Caco-2 (cell line): ENCODE measurements at regions not wholly inside any gene's neighbourhood (a gene's known extent, or its start where the extent isn't known, plus 50 kb on each side); places are given as distances from the start of the nearest gene placed in this dataset.

Source experiments
- BruUV-seq: library from RNA; stranded (reverse); fragments of 400-500 nt; replicated peaks from 2 replicates; lab custom pipeline; 2021; lab: Mats Ljungman, UMichigan
- CTCF ChIA-PET: fragments of 300-600 bp; sonication (Branson Sonifier 250); formaldehyde crosslinking; loops from one replicate; lab custom pipeline; 2022; ENCODE audit warnings: antibody characterized with exemption; lab: Charles Lee
- POLR2A ChIA-PET: fragments of 300-600 bp; sonication (Branson Sonifier 250); formaldehyde crosslinking; loops from one replicate; lab custom pipeline; 2022; ENCODE audit warnings: antibody characterized with exemption; lab: Charles Lee
- DNase-seq, 2 experiments: peaks; one replicate each; pipeline versions ENCODE4 v3.0.0 to v3.0.0-alpha.2; 2020 to 2022
- H3K27me3 ChIP-seq: replicated peaks from 2 replicates; pipeline ENCODE4 v1.6.0; 2011; ENCODE audit warnings: low read length; ENCODE audit not compliant: control insufficient read depth, insufficient read depth
- H3K36me3 ChIP-seq: 2 replicates; pipeline ENCODE4 v1.5.1; 2011; ENCODE audit warnings: low read length; ENCODE audit not compliant: control insufficient read depth, insufficient read depth
- H3K4me1 ChIP-seq: fragments of 250-450 bp; sonication (Bioruptor Pico); 2 replicates; pipeline ENCODE4 v1.5.1; 2020; ENCODE audit warnings: mild to moderate bottlenecking
- H3K4me3 ChIP-seq: 2 replicates; pipeline ENCODE4 v1.5.1; 2011; ENCODE audit warnings: low read depth, mild to moderate bottlenecking, control low read depth, low read length
- H3K9me3 ChIP-seq: fragments of 250-450 bp; sonication (Bioruptor Pico); 2 replicates; pipeline ENCODE4 v1.5.1; 2020; ENCODE audit warnings: mild to moderate bottlenecking, moderate library complexity
- H3K27ac Mint-ChIP-seq: one replicate; pipeline ENCODE4 v1.8.0; 2022; ENCODE audit warnings: mixed read lengths; ENCODE audit not compliant: unreplicated experiment
- H3K27me3 Mint-ChIP-seq: one replicate; pipeline ENCODE4 v1.8.0; 2022; ENCODE audit warnings: mixed read lengths; ENCODE audit not compliant: insufficient read depth, unreplicated experiment
- H3K36me3 Mint-ChIP-seq: one replicate; pipeline ENCODE4 v1.8.0; 2022; ENCODE audit warnings: mild to moderate bottlenecking, mixed read lengths; ENCODE audit not compliant: insufficient read depth, unreplicated experiment
- H3K4me1 Mint-ChIP-seq: one replicate; pipeline ENCODE4 v1.8.0; 2022; ENCODE audit warnings: low read depth, mixed read lengths; ENCODE audit not compliant: unreplicated experiment
- H3K4me3 Mint-ChIP-seq: one replicate; pipeline ENCODE4 v1.8.0; 2022; ENCODE audit warnings: mild to moderate bottlenecking, moderate library complexity, mixed read lengths; ENCODE audit not compliant: unreplicated experiment
- H3K9me3 Mint-ChIP-seq: one replicate; pipeline ENCODE4 v1.8.0; 2022; ENCODE audit warnings: mixed read lengths; ENCODE audit not compliant: unreplicated experiment
- CTCF ChIP-seq, 2 experiments: fragments of 200-600 bp in 1 of 2; IDR thresholded peaks; 1 replicate in 1 of 2; 2 replicates in 1 of 2; pipeline versions ENCODE4 v1.5.1 to v1.8.0; 2011 to 2022; ENCODE audit warnings: antibody characterized with exemption in 1 of 2, control low read depth in 1 of 2, inconsistent platforms in 1 of 2, low read depth in 1 of 2, low read length in 1 of 2, mild to moderate bottlenecking in 1 of 2, moderate library complexity in 1 of 2; ENCODE audit not compliant: insufficient read depth in 1 of 2, severe bottlenecking in 1 of 2, unreplicated experiment in 1 of 2
- intact Hi-C: fragments of 100-400 bp; cut with micrococcal nuclease; formaldehyde crosslinking; loops from one replicate; pipeline ENCODE4 v1.10.0; 2022; ENCODE audit not compliant: unreplicated experiment

DNA sequence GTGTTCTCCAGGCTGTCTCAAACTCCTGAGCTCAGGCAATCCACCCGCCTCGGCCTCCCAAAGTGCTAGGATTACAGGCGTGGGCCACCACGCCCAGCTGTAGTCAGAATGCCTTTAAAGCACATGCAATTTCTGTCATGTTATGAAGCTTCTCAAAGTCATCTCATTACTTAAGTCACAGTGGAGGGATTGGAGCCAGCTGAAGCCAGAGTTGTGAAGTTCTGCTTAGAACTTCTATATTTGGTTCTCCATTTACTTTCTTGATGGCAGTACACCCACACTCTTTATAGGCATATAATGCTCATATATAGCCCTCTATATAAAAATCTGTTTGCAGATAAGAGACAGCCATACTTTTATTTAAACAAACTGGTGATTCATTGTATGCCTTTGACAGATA lies 68.8 kb upstream of the CWC22 start:
- Mint-ChIP-seq H3K36me3 (no peaks in the 10 kb centered on the region), H3K27ac (no peak overlapping the region), H3K9me3 (peaks cover 7% of the 10 kb centered on the region), H3K4me3 (no peak overlapping the region), H3K27me3 (peaks cover 3% of the 10 kb centered on the region), H3K4me1 (no peaks in the 10 kb centered on the region)
- no peak for DNase-seq
- intact Hi-C loops: no loop called here
- BruUV-seq: no TSS peak
- Histone ChIP-seq H3K9me3 (no peaks in the 10 kb centered on the region), H3K4me3 (no peak overlapping the region), H3K36me3 (no peaks in the 10 kb centered on the region), H3K27me3 (no peaks in the 10 kb centered on the region), H3K4me1 (no peaks in the 10 kb centered on the region)
- TF ChIP-seq CTCF (IDR thresholded peaks at IDR 0.05; ENCODE audit: insufficient read depth in 1 of 2, low read depth in 1 of 2, low read length in 1 of 2, severe bottlenecking in 1 of 2, unreplicated experiment in 1 of 2): no peak
- ChIA-PET CTCF (interaction anchor here (0.7 kb wide), 1 partner anchor 10 kb away, joined by 6 read pairs; no protein-coding TSS in a partner anchor), POLR2A (no interaction called here)

- H3K27me3 ChIP-seq: no peaks in the 10 kb centered on the region
- ChIA-PET POLR2A (no interaction called here), CTCF (no interaction called here)
These were observed 64.7 kb upstream of the CWC22 start for GRCh38 chr2:180071797-180072196.

DNA sequence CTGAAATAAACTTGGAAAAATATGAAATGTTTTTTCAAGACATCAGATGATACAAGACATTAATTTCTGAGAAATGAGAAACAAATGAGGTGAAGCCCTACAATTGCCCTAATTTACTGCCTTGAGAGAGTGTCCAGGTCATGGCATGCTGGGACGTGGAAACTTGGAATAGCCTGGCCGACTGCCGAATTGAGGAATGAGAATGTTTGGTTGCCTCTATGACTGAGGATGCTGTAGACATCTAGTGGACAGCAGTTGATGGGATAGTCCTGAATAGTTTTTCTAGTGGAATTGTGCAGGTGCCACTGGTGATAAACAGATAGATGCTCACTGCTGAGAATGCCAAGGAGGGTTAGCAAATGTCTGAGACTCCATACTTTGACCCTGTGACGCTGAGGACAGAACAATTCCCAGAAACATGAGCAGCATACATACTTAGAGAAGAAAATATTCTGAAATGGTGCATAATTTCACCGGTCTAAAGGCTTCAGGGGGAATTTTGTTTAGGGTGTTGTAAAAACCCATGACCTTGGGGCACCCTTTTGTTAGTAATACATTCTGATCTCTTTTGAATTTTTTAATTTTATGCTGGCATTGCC lies 56.5 kb upstream of the CWC22 start:
- no peak overlapping the region for H3K27ac Mint-ChIP-seq
- H3K9me3 Mint-ChIP-seq: no peaks in the 10 kb centered on the region
- DNase-seq: no peak
- H3K27me3 Mint-ChIP-seq: no peaks in the 10 kb centered on the region
- TF ChIP-seq CTCF (IDR thresholded peaks at IDR 0.05; ENCODE audit: insufficient read depth in 1 of 2, low read depth in 1 of 2, low read length in 1 of 2, severe bottlenecking in 1 of 2, unreplicated experiment in 1 of 2): no peak
- Histone ChIP-seq H3K27me3 (no peaks in the 10 kb centered on the region), H3K4me3 (no peak overlapping the region), H3K9me3 (no peaks in the 10 kb centered on the region), H3K36me3 (no peaks in the 10 kb centered on the region), H3K4me1 (peaks cover 13% of the 10 kb centered on the region; the same call in 1 of the 2 replicates)
- ChIA-PET POLR2A (no interaction called here), CTCF (no interaction called here)
- H3K4me1 Mint-ChIP-seq: no peaks in the 10 kb centered on the region
- H3K4me3 Mint-ChIP-seq: no peak overlapping the region
- intact Hi-C loops: no loop called here
- BruUV-seq: no TSS peak
- H3K36me3 Mint-ChIP-seq: no peaks in the 10 kb centered on the region

More at GRCh38 chr2:180071797-180072196, 64.7 kb upstream of the CWC22 start:
- Mint-ChIP-seq H3K4me3 (no peak overlapping the region), H3K27me3 (no peaks in the 10 kb centered on the region), H3K36me3 (no peaks in the 10 kb centered on the region), H3K4me1 (no peaks in the 10 kb centered on the region), H3K9me3 (peaks cover 21% of the 10 kb centered on the region), H3K27ac (no peak overlapping the region)
- Histone ChIP-seq H3K36me3 (no peaks in the 10 kb centered on the region), H3K4me3 (no peak overlapping the region), H3K9me3 (0 out of 2 replicates have a peak, but pooled peaks cover 6% of the 10 kb centered on the region), H3K4me1 (no peaks in the 10 kb centered on the region)
- DNase-seq: no peak
- intact Hi-C loops: no loop called here
- no TSS peak for BruUV-seq
- TF ChIP-seq CTCF (IDR thresholded peaks at IDR 0.05; ENCODE audit: insufficient read depth in 1 of 2, low read depth in 1 of 2, low read length in 1 of 2, severe bottlenecking in 1 of 2, unreplicated experiment in 1 of 2): no peak
